ENCODE measurements at regions not wholly inside any gene's neighbourhood (a gene's known extent, or its start where the extent isn't known, plus 50 kb on each side); places are given as distances from the start of the nearest gene placed in this dataset.

DNA sequence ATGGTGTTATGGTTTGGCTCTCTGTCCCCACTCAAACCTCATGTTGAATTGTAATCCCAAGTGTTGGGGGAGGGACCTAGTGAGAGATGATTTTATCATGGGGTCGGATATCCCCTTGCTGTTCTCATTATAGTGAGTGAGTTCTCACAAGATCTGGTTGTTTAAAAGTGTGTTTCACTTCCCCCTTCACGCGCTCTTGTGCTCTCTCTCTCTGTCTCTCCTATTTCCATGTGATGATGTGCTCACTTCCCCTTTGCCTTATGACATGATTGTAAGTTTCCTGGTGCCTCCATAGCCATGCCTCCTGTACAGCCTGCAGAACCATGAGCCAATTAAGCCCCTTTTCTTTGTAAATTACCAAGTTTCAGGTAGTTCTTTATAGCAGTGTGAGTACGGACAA is 765.1 kb downstream of the KCNA4 start:
- TF ChIP-seq EZH2 (IDR thresholded peaks at IDR 0.05; ENCODE audit: borderline replicate concordance, insufficient read depth, low read depth, low read length, poor library complexity, severe bottlenecking): no peak
- TF ChIP-seq, protein P1, sequence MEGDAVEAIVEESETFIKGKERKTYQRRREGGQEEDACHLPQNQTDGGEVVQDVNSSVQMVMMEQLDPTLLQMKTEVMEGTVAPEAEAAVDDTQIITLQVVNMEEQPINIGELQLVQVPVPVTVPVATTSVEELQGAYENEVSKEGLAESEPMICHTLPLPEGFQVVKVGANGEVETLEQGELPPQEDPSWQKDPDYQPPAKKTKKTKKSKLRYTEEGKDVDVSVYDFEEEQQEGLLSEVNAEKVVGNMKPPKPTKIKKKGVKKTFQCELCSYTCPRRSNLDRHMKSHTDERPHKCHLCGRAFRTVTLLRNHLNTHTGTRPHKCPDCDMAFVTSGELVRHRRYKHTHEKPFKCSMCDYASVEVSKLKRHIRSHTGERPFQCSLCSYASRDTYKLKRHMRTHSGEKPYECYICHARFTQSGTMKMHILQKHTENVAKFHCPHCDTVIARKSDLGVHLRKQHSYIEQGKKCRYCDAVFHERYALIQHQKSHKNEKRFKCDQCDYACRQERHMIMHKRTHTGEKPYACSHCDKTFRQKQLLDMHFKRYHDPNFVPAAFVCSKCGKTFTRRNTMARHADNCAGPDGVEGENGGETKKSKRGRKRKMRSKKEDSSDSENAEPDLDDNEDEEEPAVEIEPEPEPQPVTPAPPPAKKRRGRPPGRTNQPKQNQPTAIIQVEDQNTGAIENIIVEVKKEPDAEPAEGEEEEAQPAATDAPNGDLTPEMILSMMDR (IDR thresholded peaks at IDR 0.05): no peak
- no peaks in the 10 kb centered on the region for H3K27me3 ChIP-seq (replicated peaks in 1 of 4; ENCODE audit: control extremely low read depth in 1 of 4, control insufficient read depth in 3 of 4, insufficient read depth in 4 of 4, low read length in 3 of 4)
- H3K27me3 Mint-ChIP-seq: no peaks in the 10 kb centered on the region
- CTCF ChIA-PET: no interaction called here
- no peaks in the 10 kb centered on the region for H3K4me1 ChIP-seq (ENCODE audit: control insufficient read depth in 2 of 2, insufficient read depth in 2 of 2, low read length in 2 of 2)
- no peaks in the 10 kb centered on the region for H3K4me1 Mint-ChIP-seq
- no peak overlapping the region for H2AFZ ChIP-seq (ENCODE audit: insufficient read depth, low read depth, low read length, poor library complexity, severe bottlenecking)
- H3K36me3 ChIP-seq (replicated peaks in 1 of 2; ENCODE audit: control extremely low read depth in 1 of 2, control insufficient read depth in 1 of 2, extremely low read depth in 1 of 2, insufficient read depth in 2 of 2, low read length in 1 of 2): no peaks in the 10 kb centered on the region
- DNase-seq (no peak), ATAC-seq (ENCODE audit: low read depth) (no peak)
- H3K4me3 ChIP-seq (ENCODE audit: control extremely low read depth in 1 of 5, extremely low read depth in 1 of 5, insufficient read depth in 1 of 5, low read depth in 2 of 5, low read length in 4 of 5): no peak overlapping the region
- WGBS (ENCODE audit: insufficient coverage): 80% methylated on average over 2 of the region's 4 CpGs
- peaks cover 0 to 2% (median 0%) of the 10 kb centered on the region in 3 donors for H3K9me3 ChIP-seq (ENCODE audit: control extremely low read depth in 1 of 3, control insufficient read depth in 2 of 3, insufficient read depth in 1 of 3, low read length in 2 of 3)
- no peaks in the 10 kb centered on the region for H3K79me2 ChIP-seq (ENCODE audit: control insufficient read depth, insufficient read depth, low read length)
- POLR2A ChIA-PET: no interaction called here
- H3K4me3 Mint-ChIP-seq: no peak overlapping the region
- no peak overlapping the region for H3K27ac ChIP-seq (ENCODE audit: low read length in 2 of 2)
- peaks cover 6% of the 10 kb centered on the region for H3K9me3 Mint-ChIP-seq (ENCODE audit: insufficient read depth)
- H3K27ac Mint-ChIP-seq: no peak overlapping the region
- intact Hi-C loops (cut with micrococcal nuclease): no loop called here
- H3K4me2 ChIP-seq (replicated peaks; ENCODE audit: low read depth, low read length, poor library complexity, severe bottlenecking): no peak overlapping the region
- no peaks in the 10 kb centered on the region for H4K20me1 ChIP-seq (ENCODE audit: control insufficient read depth, insufficient read depth, low read length, poor library complexity, severe bottlenecking)
- H3K9ac ChIP-seq (ENCODE audit: low read length): no peak overlapping the region

DNA sequence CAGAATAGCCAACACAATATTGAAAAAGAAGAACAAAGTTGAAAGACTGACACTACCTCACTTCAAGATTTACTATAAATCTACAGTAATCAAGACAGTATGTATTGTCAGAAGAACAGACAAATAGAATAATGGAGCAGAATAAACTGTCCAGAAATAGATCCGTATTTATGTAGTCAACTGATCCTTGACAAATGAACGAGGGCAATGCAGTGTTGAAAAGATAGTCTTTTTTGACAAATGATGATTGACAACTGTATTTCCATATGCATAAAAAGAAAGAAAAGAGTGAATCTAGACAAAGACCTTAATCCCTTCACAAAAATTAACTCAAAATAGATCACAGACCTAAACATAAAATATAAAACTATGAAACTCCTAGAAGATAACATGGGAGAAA is 767.1 kb downstream of the KCNA4 start:
- no peak overlapping the region for H3K9ac ChIP-seq (ENCODE audit: low read length)
- H3K27ac ChIP-seq (ENCODE audit: low read length in 2 of 2): no peak overlapping the region
- Mint-ChIP-seq H3K9me3 (ENCODE audit: insufficient read depth) (peaks cover 2% of the 10 kb centered on the region), H3K27ac (no peak overlapping the region), H3K4me3 (no peak overlapping the region), H3K27me3 (no peaks in the 10 kb centered on the region), H3K4me1 (no peaks in the 10 kb centered on the region)
- H4K20me1 ChIP-seq (ENCODE audit: control insufficient read depth, insufficient read depth, low read length, poor library complexity, severe bottlenecking): no peaks in the 10 kb centered on the region
- intact Hi-C loops (cut with micrococcal nuclease): no loop called here
- no peak overlapping the region for H2AFZ ChIP-seq (ENCODE audit: insufficient read depth, low read depth, low read length, poor library complexity, severe bottlenecking)
- ChIA-PET CTCF (no interaction called here), POLR2A (no interaction called here)
- H3K4me2 ChIP-seq (replicated peaks; ENCODE audit: low read depth, low read length, poor library complexity, severe bottlenecking): no peak overlapping the region
- no CpG with 5 or more reads among the region's 2 CpGs for WGBS (ENCODE audit: insufficient coverage)
- peaks cover 0 to 2% (median 0%) of the 10 kb centered on the region in 3 donors for H3K9me3 ChIP-seq (ENCODE audit: control extremely low read depth in 1 of 3, control insufficient read depth in 2 of 3, insufficient read depth in 1 of 3, low read length in 2 of 3)
- no peak overlapping the region for H3K4me3 ChIP-seq (ENCODE audit: control extremely low read depth in 1 of 5, extremely low read depth in 1 of 5, insufficient read depth in 1 of 5, low read depth in 2 of 5, low read length in 4 of 5)
- DNase-seq (no peak), ATAC-seq (ENCODE audit: low read depth) (no peak)
- TF ChIP-seq, protein P1 (IDR thresholded peaks at IDR 0.05): no peak
- no peak for TF ChIP-seq EZH2 (IDR thresholded peaks at IDR 0.05; ENCODE audit: borderline replicate concordance, insufficient read depth, low read depth, low read length, poor library complexity, severe bottlenecking)
- no peaks in the 10 kb centered on the region for H3K27me3 ChIP-seq (replicated peaks in 1 of 4; ENCODE audit: control extremely low read depth in 1 of 4, control insufficient read depth in 3 of 4, insufficient read depth in 4 of 4, low read length in 3 of 4)
- no peaks in the 10 kb centered on the region for H3K79me2 ChIP-seq (ENCODE audit: control insufficient read depth, insufficient read depth, low read length)
- no peaks in the 10 kb centered on the region for H3K36me3 ChIP-seq (replicated peaks in 1 of 2; ENCODE audit: control extremely low read depth in 1 of 2, control insufficient read depth in 1 of 2, extremely low read depth in 1 of 2, insufficient read depth in 2 of 2, low read length in 1 of 2)
- no peaks in the 10 kb centered on the region for H3K4me1 ChIP-seq (ENCODE audit: control insufficient read depth in 2 of 2, insufficient read depth in 2 of 2, low read length in 2 of 2)

All from B cell (primary cell).